Stomach (tissue), 4 donors: ENCODE measurements at regions not wholly inside any gene's neighbourhood (a gene's known extent, or its start where the extent isn't known, plus 50 kb on each side); places are given as distances from the start of the nearest gene placed in this dataset.

Experiments
- CTCF ChIP-seq, 7 experiments: fragments of 450-650 bp in 4 of 7; fragments of 200-600 bp in 3 of 7; sonication (generic) in 3 of 7; IDR thresholded peaks; one replicate each; pipeline ENCODE4 v1.5.1; 2016 to 2019; ENCODE audit warnings: antibody characterized with exemption in 7 of 7, control low read depth in 2 of 7, mild to moderate bottlenecking in 1 of 7
- POLR2A ChIP-seq, 4 donors: fragments of 450-650 bp; IDR thresholded peaks; one replicate each; pipeline ENCODE4 v1.6.1; 2016; ENCODE audit warnings: antibody characterized with exemption in 4 of 4, control low read depth in 2 of 4, mild to moderate bottlenecking in 1 of 4, moderate library complexity in 1 of 4
- POLR2AphosphoS5 ChIP-seq, 3 donors: sonication (generic); formaldehyde crosslinking; IDR thresholded peaks; one replicate each; pipeline ENCODE4 v1.6.1; 2016; ENCODE audit warnings: antibody characterized with exemption in 3 of 3

GRCh38 chr4:127580300-127580699 is 52.5 kb upstream of the INTU start:
- no peak for TF ChIP-seq CTCF (IDR thresholded peaks at IDR 0.05)
- TF ChIP-seq POLR2A (IDR thresholded peaks at IDR 0.05): no peak
- no peak for TF ChIP-seq POLR2AphosphoS5 (IDR thresholded peaks at IDR 0.05)
